ENCODE measurements at regions not wholly inside any gene's neighbourhood (a gene's known extent, or its start where the extent isn't known, plus 50 kb on each side); places are given as distances from the start of the nearest gene placed in this dataset.

DNA sequence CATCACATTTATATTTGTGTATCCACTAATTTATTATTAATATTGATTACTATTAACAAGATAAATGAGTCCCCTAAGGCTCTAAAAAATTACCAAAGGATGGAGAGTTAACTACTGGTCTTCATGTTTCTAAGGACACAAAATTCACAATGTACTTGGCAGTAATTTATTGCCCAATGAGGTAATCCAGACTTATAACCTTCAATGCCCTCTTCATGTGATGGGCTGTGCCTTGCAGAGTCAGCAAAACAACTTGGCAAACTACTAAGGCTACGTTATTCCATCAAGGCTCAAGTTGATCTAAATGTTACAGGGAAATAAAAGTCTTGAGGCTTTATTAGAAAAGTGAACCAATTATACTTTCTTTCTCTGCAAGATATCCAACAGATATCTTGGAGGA, 804.9 kb upstream of the NXPH2 start:
- TF ChIP-seq, protein P1, sequence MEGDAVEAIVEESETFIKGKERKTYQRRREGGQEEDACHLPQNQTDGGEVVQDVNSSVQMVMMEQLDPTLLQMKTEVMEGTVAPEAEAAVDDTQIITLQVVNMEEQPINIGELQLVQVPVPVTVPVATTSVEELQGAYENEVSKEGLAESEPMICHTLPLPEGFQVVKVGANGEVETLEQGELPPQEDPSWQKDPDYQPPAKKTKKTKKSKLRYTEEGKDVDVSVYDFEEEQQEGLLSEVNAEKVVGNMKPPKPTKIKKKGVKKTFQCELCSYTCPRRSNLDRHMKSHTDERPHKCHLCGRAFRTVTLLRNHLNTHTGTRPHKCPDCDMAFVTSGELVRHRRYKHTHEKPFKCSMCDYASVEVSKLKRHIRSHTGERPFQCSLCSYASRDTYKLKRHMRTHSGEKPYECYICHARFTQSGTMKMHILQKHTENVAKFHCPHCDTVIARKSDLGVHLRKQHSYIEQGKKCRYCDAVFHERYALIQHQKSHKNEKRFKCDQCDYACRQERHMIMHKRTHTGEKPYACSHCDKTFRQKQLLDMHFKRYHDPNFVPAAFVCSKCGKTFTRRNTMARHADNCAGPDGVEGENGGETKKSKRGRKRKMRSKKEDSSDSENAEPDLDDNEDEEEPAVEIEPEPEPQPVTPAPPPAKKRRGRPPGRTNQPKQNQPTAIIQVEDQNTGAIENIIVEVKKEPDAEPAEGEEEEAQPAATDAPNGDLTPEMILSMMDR (IDR thresholded peaks at IDR 0.05): no peak
- TF ChIP-seq, protein P2, sequence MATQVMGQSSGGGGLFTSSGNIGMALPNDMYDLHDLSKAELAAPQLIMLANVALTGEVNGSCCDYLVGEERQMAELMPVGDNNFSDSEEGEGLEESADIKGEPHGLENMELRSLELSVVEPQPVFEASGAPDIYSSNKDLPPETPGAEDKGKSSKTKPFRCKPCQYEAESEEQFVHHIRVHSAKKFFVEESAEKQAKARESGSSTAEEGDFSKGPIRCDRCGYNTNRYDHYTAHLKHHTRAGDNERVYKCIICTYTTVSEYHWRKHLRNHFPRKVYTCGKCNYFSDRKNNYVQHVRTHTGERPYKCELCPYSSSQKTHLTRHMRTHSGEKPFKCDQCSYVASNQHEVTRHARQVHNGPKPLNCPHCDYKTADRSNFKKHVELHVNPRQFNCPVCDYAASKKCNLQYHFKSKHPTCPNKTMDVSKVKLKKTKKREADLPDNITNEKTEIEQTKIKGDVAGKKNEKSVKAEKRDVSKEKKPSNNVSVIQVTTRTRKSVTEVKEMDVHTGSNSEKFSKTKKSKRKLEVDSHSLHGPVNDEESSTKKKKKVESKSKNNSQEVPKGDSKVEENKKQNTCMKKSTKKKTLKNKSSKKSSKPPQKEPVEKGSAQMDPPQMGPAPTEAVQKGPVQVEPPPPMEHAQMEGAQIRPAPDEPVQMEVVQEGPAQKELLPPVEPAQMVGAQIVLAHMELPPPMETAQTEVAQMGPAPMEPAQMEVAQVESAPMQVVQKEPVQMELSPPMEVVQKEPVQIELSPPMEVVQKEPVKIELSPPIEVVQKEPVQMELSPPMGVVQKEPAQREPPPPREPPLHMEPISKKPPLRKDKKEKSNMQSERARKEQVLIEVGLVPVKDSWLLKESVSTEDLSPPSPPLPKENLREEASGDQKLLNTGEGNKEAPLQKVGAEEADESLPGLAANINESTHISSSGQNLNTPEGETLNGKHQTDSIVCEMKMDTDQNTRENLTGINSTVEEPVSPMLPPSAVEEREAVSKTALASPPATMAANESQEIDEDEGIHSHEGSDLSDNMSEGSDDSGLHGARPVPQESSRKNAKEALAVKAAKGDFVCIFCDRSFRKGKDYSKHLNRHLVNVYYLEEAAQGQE (IDR thresholded peaks at IDR 0.05; ENCODE audit: insufficient read depth in 1 of 2, low read depth in 2 of 2, low read length in 1 of 2): no peak
- TF ChIP-seq TCF7L2 (IDR thresholded peaks at IDR 0.05; ENCODE audit: low read depth, low read length): no peak
- no peak for TF ChIP-seq SIN3A (IDR thresholded peaks at IDR 0.05; ENCODE audit: borderline replicate concordance, insufficient read depth, low read depth, low read length)
- TF ChIP-seq POLR2AphosphoS5 (IDR thresholded peaks at IDR 0.05; ENCODE audit: low read depth, low read length): no peak
